Coronary artery (tissue), 2 donors: ENCODE measurements at regions not wholly inside any gene's neighbourhood (a gene's known extent, or its start where the extent isn't known, plus 50 kb on each side); places are given as distances from the start of the nearest gene placed in this dataset.
A peak's percentile ranks its signal among the peaks of the same experiment; 100 is the strongest.

ENCODE experiments used
- DNase-seq: peaks from one replicate; pipeline ENCODE4 v3.0.0-alpha.2; 2017; ENCODE audit warnings: low spot score
- H3K27ac ChIP-seq, 2 donors: fragments of 200-600 bp; sonication (generic); one replicate each; pipeline ENCODE4 v1.5.1; 2016 to 2019
- H3K4me3 ChIP-seq: fragments of 200-600 bp; sonication (generic); 2 replicates; pipeline ENCODE4 v1.5.1; 2016; ENCODE audit warnings: mild to moderate bottlenecking, moderate library complexity
- TF ChIP-seq, protein P1 (sequence below): fragments of 200-600 bp; sonication (generic); IDR thresholded peaks from one replicate; pipeline ENCODE4 v1.5.1; 2019; ENCODE audit warnings: antibody characterized with exemption

DNA sequence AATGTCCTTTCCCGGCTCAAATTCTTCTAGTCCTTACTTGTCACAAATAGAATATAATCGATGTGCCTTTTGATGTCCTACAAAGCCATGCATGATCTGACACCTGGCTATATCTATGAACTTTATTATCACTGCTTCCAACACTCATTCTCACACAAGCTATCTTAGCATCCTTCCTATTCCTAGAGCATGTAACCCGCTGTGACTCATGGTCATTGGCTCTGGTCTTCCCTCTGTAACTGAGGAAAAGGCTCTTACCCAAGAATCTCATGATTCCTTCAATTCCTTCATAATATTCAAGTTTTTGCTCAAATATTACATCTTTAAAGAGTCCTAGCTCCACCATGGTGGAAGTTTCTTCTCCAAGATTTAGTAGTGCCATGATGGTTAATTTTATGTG lies 480.0 kb upstream of the PAPPA start:
- DNase-seq, result no peak
- Histone ChIP-seq H3K27ac (peak overlapping the region; percentile 45 to 69), H3K4me3 (no peak overlapping the region)
- TF ChIP-seq, protein P1, sequence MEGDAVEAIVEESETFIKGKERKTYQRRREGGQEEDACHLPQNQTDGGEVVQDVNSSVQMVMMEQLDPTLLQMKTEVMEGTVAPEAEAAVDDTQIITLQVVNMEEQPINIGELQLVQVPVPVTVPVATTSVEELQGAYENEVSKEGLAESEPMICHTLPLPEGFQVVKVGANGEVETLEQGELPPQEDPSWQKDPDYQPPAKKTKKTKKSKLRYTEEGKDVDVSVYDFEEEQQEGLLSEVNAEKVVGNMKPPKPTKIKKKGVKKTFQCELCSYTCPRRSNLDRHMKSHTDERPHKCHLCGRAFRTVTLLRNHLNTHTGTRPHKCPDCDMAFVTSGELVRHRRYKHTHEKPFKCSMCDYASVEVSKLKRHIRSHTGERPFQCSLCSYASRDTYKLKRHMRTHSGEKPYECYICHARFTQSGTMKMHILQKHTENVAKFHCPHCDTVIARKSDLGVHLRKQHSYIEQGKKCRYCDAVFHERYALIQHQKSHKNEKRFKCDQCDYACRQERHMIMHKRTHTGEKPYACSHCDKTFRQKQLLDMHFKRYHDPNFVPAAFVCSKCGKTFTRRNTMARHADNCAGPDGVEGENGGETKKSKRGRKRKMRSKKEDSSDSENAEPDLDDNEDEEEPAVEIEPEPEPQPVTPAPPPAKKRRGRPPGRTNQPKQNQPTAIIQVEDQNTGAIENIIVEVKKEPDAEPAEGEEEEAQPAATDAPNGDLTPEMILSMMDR, result no peak

DNA sequence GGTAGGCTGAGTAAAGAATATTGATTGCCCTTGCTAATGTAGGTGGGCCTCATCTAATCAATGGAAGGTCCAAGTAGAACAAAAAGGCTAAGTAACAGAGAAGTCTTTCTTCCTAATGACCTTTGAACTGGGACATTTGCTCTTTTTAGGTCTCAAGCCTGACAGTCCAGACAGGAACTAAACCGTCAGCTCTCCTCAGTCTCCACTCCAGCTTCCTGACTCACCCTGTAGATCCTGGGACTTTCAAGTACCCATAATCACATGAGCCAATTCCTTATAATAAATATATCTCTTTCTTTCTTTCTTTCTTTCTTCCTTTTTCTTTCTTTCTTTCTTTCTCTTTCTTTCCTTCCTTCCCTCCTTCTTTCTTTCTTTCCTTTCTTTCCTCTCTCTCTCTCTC lies 479.5 kb upstream of the PAPPA start:
- TF ChIP-seq, protein P1, result no peak
- DNase-seq, result no peak
- no peak overlapping the region for H3K27ac ChIP-seq
- H3K4me3 ChIP-seq, result no peak overlapping the region

DNA sequence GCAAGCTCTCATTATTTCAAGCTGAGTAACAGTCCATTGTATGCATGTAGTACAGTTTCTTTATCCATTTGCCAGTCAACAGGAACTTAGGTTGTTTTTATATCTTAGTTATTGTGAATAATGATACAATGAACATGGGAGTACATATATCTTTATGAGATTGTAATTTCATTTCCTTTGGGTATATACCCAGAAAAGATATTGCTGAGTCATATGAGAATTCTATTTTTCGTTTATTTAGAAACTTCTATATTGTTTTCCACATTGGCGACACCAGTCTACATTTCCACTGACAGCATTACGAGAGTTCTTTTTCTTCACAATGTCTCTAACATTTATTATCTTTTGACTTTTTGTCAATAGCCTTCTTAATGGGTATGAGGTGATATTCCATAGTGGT lies 477.8 kb upstream of the PAPPA start:
- Histone ChIP-seq H3K4me3 (no peak overlapping the region), H3K27ac (no peak overlapping the region)
- no peak for DNase-seq
- TF ChIP-seq, protein P1, result no peak

DNA sequence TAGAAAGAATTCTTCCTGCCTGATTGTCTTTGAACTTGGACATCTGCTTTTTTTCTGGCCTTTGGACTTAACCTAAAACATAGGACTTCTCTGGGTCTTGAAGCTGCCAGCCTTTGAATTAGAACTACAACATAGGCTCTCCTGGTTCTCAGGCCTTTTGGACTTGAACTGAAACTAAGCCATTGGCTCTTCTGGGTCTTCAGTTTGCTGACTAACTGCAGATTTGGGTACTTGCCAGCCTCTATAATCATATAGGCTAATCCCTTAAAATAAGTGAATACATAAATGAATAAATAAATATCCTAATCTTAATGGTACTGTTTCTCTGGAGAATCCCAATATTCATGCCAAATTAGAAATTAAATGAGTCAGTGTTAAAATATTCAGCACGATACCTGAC lies 473.4 kb upstream of the PAPPA start:
- TF ChIP-seq, protein P1, result no peak
- Histone ChIP-seq H3K27ac (no peak overlapping the region), H3K4me3 (no peak overlapping the region)
- no peak for DNase-seq

DNA sequence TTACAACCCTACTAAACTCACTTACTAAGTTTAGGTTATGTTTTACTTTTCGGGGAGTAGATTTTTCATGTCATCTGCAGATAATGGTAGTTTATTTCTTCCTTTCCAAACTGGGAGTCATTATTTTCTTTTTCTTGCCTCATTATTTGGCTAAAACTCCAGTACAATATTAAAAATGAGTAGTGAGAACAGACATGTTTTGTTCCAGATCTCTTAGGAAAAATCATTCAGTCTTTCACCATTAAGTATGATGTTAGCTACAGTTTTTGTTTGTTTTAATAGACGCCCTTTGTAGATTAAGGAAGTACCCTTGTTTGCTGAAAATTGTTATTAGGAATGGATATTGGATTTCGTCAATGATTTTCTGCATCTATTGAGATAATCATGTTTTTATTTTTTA lies 472.0 kb upstream of the PAPPA start:
- H3K4me3 ChIP-seq, result no peak overlapping the region
- H3K27ac ChIP-seq, result no peak overlapping the region
- no peak for DNase-seq
- TF ChIP-seq, protein P1, result no peak

DNA sequence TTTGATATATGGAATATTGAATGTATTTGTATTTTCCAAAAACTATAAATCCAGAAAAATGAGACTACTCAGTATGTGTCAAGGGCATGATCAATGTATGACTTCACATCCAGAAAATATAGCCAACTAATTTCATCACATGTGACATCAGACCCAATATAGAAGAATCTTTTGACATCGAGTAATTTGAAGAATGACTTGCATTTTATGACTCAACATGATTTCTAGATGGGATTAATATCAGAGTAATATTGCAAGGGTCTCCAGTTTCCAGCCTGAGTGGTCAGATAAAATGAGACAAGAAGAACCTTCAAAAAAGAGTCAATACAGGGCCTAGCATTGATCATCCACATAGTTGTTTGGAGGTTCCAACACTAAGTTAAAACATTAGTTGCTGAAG lies 467.5 kb upstream of the PAPPA start:
- no peak overlapping the region for H3K4me3 ChIP-seq
- H3K27ac ChIP-seq, result no peak overlapping the region
- no peak for DNase-seq
- TF ChIP-seq, protein P1, result no peak

DNA sequence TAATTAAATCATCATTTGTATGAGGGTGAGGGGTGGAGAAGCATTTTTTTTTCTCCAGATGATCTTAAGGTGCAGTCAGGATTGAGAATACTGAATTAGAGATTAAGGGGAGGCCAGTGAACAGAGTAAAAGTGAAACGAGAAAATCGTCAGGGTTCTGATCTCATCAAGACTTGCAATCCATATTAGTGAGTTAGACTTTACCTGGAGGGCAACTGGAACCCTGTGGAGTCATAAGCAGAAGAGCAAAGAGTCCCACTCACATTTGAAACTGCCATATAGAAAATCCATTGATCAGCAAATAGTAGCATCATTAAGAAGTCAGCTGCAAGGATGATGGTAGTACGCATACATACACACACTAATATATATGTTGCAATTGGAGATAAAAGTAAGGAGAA lies 466.2 kb upstream of the PAPPA start:
- TF ChIP-seq, protein P1, result no peak
- Histone ChIP-seq H3K4me3 (no peak overlapping the region), H3K27ac (no peak overlapping the region)
- no peak for DNase-seq
